NT2/D1 (cell line): ENCODE measurements at regions not wholly inside any gene's neighbourhood (a gene's known extent, or its start where the extent isn't known, plus 50 kb on each side); places are given as distances from the start of the nearest gene placed in this dataset.

Experiments used
- SUZ12 ChIP-seq: IDR thresholded peaks from 2 replicates; pipeline ENCODE4 v1.6.1; 2011; ENCODE audit not compliant: insufficient read length, insufficient read depth; ENCODE audit errors: extremely low read depth
- YY1 ChIP-seq: IDR thresholded peaks from 2 replicates; pipeline ENCODE4 v1.6.1; 2011; ENCODE audit not compliant: insufficient read length, insufficient read depth

GRCh38 chr22:34198976-34199375, 278.7 kb upstream of the LARGE1 start:
- TF ChIP-seq SUZ12 (no peak), YY1 (no peak)
